ENCODE measurements at regions not wholly inside any gene's neighbourhood (a gene's known extent, or its start where the extent isn't known, plus 50 kb on each side); places are given as distances from the start of the nearest gene placed in this dataset.

GRCh38 chr3:68468695-68469375, 463.5 kb downstream of the TAFA4 start:
- no peak for TF ChIP-seq CTCF (IDR thresholded peaks at IDR 0.05)
- no peak for TF ChIP-seq POLR2A (IDR thresholded peaks at IDR 0.05)
